Panc1 (cell line): ENCODE measurements at regions not wholly inside any gene's neighbourhood (a gene's known extent, or its start where the extent isn't known, plus 50 kb on each side); places are given as distances from the start of the nearest gene placed in this dataset.

Experiments used
- ATAC-seq: fragments of 200-7000 bp; cut with Tn5 transposase; 2 replicates; pipeline ENCODE4 v1.9.1; 2020; ENCODE audit warnings: mild to moderate bottlenecking, moderate library complexity
- BruUV-seq: library from RNA; stranded (reverse); fragments of 400-500 nt; replicated peaks from 2 replicates; lab custom pipeline; 2021; lab: Mats Ljungman, UMichigan
- CTCF ChIA-PET: fragments of 300-600 bp; sonication (Branson Sonifier 250); formaldehyde crosslinking; loops from one replicate; lab custom pipeline; 2022; ENCODE audit warnings: antibody characterized with exemption; lab: Charles Lee
- POLR2A ChIA-PET: fragments of 300-600 bp; sonication (Branson Sonifier 250); formaldehyde crosslinking; loops from one replicate; lab custom pipeline; 2022; ENCODE audit warnings: antibody characterized with exemption; lab: Charles Lee
- DNase-seq: peaks from one replicate; pipeline ENCODE4 v3.0.0-alpha.2; 2010; ENCODE audit warnings: low read depth, low spot score
- H3K27ac ChIP-seq: 2 replicates; pipeline ENCODE4 v1.5.1; 2011; ENCODE audit warnings: mild to moderate bottlenecking, low read length, inconsistent platforms
- H3K27me3 ChIP-seq: fragments of 200-500 bp; sonication (Bioruptor generic); 2 replicates; pipeline ENCODE4 v1.6.0; 2014; ENCODE audit warnings: low read length, inconsistent platforms; ENCODE audit not compliant: control insufficient read depth, insufficient read depth
- H3K36me3 ChIP-seq: fragments of 200-500 bp; sonication (Bioruptor generic); 2 replicates; pipeline ENCODE4 v1.5.1; 2014; ENCODE audit warnings: inconsistent platforms, mild to moderate bottlenecking, low read length, moderate library complexity; ENCODE audit not compliant: control insufficient read depth, insufficient read depth
- H3K4me1 ChIP-seq: 2 replicates; pipeline ENCODE4 v1.5.1; 2011; ENCODE audit warnings: inconsistent platforms, mild to moderate bottlenecking, low read length, moderate library complexity; ENCODE audit not compliant: control insufficient read depth, insufficient read depth
- H3K4me3 ChIP-seq, 2 experiments: 2 replicates each; pipeline ENCODE4 v1.5.1; 2011 to 2012; ENCODE audit warnings: low read depth in 2 of 2, low read length in 2 of 2, mild to moderate bottlenecking in 2 of 2, inconsistent platforms in 1 of 2, moderate library complexity in 1 of 2
- H3K9me3 ChIP-seq: fragments of 200-500 bp; sonication (Bioruptor generic); 2 replicates; pipeline ENCODE4 v1.5.1; 2014; ENCODE audit warnings: low read depth, mild to moderate bottlenecking, inconsistent platforms, low read length, moderate library complexity; ENCODE audit not compliant: control insufficient read depth, insufficient read depth
- POLR2AphosphoS5 ChIP-seq: IDR thresholded peaks from 2 replicates; pipeline ENCODE4 v1.6.1; 2012; ENCODE audit warnings: mild to moderate bottlenecking, low read depth, low read length, moderate library complexity
- SIN3A ChIP-seq: IDR thresholded peaks from 2 replicates; pipeline ENCODE4 v1.6.1; 2012; ENCODE audit warnings: low read depth, mild to moderate bottlenecking, low read length, moderate library complexity, borderline replicate concordance; ENCODE audit not compliant: insufficient read depth
- TCF7L2 ChIP-seq: IDR thresholded peaks from 2 replicates; pipeline ENCODE4 v1.6.1; 2011; ENCODE audit warnings: mild to moderate bottlenecking, low read depth, low read length, inconsistent platforms
- in situ Hi-C: cut with HindIII; loops from 2 replicates; pipeline ENCODE4 v1.10.0; 2016; ENCODE audit warnings: low sequenced_read_pairs, low pct_unique_long_range_greater_than_20kb
- intact Hi-C: fragments of 100-400 bp; cut with micrococcal nuclease; formaldehyde crosslinking; loops from one replicate; pipeline ENCODE4 v1.10.0; 2022; ENCODE audit not compliant: unreplicated experiment
- TF ChIP-seq, protein P1 (sequence below), 2 experiments: IDR thresholded peaks; 2 replicates each; pipeline ENCODE4 v1.6.1; 2011 to 2012; ENCODE audit warnings: low read depth in 2 of 2, control low read depth in 1 of 2, low read length in 1 of 2, mild to moderate bottlenecking in 1 of 2, moderate library complexity in 1 of 2; ENCODE audit not compliant: insufficient read depth in 1 of 2
- TF ChIP-seq, protein P2 (sequence below): fragments of 450-650 bp; IDR thresholded peaks from 2 replicates; pipeline ENCODE4 v1.5.1; 2017; ENCODE audit warnings: mild to moderate bottlenecking

- TF ChIP-seq, protein P1, sequence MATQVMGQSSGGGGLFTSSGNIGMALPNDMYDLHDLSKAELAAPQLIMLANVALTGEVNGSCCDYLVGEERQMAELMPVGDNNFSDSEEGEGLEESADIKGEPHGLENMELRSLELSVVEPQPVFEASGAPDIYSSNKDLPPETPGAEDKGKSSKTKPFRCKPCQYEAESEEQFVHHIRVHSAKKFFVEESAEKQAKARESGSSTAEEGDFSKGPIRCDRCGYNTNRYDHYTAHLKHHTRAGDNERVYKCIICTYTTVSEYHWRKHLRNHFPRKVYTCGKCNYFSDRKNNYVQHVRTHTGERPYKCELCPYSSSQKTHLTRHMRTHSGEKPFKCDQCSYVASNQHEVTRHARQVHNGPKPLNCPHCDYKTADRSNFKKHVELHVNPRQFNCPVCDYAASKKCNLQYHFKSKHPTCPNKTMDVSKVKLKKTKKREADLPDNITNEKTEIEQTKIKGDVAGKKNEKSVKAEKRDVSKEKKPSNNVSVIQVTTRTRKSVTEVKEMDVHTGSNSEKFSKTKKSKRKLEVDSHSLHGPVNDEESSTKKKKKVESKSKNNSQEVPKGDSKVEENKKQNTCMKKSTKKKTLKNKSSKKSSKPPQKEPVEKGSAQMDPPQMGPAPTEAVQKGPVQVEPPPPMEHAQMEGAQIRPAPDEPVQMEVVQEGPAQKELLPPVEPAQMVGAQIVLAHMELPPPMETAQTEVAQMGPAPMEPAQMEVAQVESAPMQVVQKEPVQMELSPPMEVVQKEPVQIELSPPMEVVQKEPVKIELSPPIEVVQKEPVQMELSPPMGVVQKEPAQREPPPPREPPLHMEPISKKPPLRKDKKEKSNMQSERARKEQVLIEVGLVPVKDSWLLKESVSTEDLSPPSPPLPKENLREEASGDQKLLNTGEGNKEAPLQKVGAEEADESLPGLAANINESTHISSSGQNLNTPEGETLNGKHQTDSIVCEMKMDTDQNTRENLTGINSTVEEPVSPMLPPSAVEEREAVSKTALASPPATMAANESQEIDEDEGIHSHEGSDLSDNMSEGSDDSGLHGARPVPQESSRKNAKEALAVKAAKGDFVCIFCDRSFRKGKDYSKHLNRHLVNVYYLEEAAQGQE (IDR thresholded peaks at IDR 0.05; ENCODE audit: insufficient read depth in 1 of 2, low read depth in 2 of 2, low read length in 1 of 2), result no peak
- TF ChIP-seq POLR2AphosphoS5 (no peak), SIN3A (no peak), TCF7L2 (no peak)
- TF ChIP-seq, protein P2, sequence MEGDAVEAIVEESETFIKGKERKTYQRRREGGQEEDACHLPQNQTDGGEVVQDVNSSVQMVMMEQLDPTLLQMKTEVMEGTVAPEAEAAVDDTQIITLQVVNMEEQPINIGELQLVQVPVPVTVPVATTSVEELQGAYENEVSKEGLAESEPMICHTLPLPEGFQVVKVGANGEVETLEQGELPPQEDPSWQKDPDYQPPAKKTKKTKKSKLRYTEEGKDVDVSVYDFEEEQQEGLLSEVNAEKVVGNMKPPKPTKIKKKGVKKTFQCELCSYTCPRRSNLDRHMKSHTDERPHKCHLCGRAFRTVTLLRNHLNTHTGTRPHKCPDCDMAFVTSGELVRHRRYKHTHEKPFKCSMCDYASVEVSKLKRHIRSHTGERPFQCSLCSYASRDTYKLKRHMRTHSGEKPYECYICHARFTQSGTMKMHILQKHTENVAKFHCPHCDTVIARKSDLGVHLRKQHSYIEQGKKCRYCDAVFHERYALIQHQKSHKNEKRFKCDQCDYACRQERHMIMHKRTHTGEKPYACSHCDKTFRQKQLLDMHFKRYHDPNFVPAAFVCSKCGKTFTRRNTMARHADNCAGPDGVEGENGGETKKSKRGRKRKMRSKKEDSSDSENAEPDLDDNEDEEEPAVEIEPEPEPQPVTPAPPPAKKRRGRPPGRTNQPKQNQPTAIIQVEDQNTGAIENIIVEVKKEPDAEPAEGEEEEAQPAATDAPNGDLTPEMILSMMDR, result no peak
- CTCF ChIA-PET, result no interaction called here
- no peaks in the 10 kb centered on the region for H3K27me3 ChIP-seq
- H3K4me1 ChIP-seq, result no peaks in the 10 kb centered on the region
- no peak overlapping the region for H3K27ac ChIP-seq
- no peaks in the 10 kb centered on the region for H3K36me3 ChIP-seq
- BruUV-seq, result no TSS peak
- in situ Hi-C loops, result no loop called here
- no peak for DNase-seq
- intact Hi-C loops, result no loop called here
- H3K9me3 ChIP-seq, result no peaks in the 10 kb centered on the region
- POLR2A ChIA-PET, result no interaction called here
- ATAC-seq, result no peak
- H3K4me3 ChIP-seq, result no peak overlapping the region
Observed at GRCh38 chr12:47590771-47591360, 115.0 kb downstream of the RPAP3 start.

- no peaks in the 10 kb centered on the region for H3K27me3 ChIP-seq
- no peak overlapping the region for H3K27ac ChIP-seq
- in situ Hi-C loops (no loop called here), intact Hi-C loops (no loop called here)
- no TSS peak for BruUV-seq
- TF ChIP-seq SIN3A, result no peak
- TF ChIP-seq, protein P1 (IDR thresholded peaks at IDR 0.05; ENCODE audit: insufficient read depth in 1 of 2, low read depth in 2 of 2, low read length in 1 of 2), result no peak
- TF ChIP-seq, protein P2, result no peak
- no peak for TF ChIP-seq POLR2AphosphoS5
- no peak for TF ChIP-seq TCF7L2
- no peak for DNase-seq
- H3K4me1 ChIP-seq, result no peaks in the 10 kb centered on the region
- no peaks in the 10 kb centered on the region for H3K36me3 ChIP-seq
- no peak for ATAC-seq
- H3K4me3 ChIP-seq, result no peak overlapping the region
- CTCF ChIA-PET, result no interaction called here
- no peaks in the 10 kb centered on the region for H3K9me3 ChIP-seq
- POLR2A ChIA-PET, result no interaction called here
Observed at GRCh38 chr12:47586952-47587669, 118.7 kb downstream of the RPAP3 start.
